GM06990 (cell line): ENCODE measurements at regions not wholly inside any gene's neighbourhood (a gene's known extent, or its start where the extent isn't known, plus 50 kb on each side); places are given as distances from the start of the nearest gene placed in this dataset.

Source experiments
- DNase-seq: peaks from one replicate; pipeline ENCODE4 v3.0.0-alpha.2; 2011; ENCODE audit not compliant: insufficient read length; ENCODE audit errors: extremely low read depth
- H3K27me3 ChIP-seq: replicated peaks from 2 replicates; pipeline ENCODE4 v1.6.0; 2011; ENCODE audit warnings: low read length; ENCODE audit not compliant: control insufficient read depth, insufficient read depth
- H3K36me3 ChIP-seq: 2 replicates; pipeline ENCODE4 v1.5.1; 2011; ENCODE audit warnings: low read length; ENCODE audit not compliant: control insufficient read depth, insufficient read depth
- H3K4me3 ChIP-seq: replicated peaks from 2 replicates; pipeline ENCODE4 v1.5.1; 2011; ENCODE audit warnings: low read depth, mild to moderate bottlenecking, control low read depth, low read length
- TF ChIP-seq, protein P1 (sequence below): IDR thresholded peaks from 2 replicates; pipeline ENCODE4 v1.5.1; 2011; ENCODE audit warnings: low read length, control low read depth, mild to moderate bottlenecking, inconsistent platforms; ENCODE audit not compliant: insufficient read depth, poor library complexity, severe bottlenecking

GRCh38 chr15:31243895-31244294 is 82.7 kb upstream of the KLF13 start:
- Histone ChIP-seq H3K27me3 (no peaks in the 10 kb centered on the region), H3K4me3 (no peak overlapping the region), H3K36me3 (no peaks in the 10 kb centered on the region)
- DNase-seq = no peak
- TF ChIP-seq, protein P1, sequence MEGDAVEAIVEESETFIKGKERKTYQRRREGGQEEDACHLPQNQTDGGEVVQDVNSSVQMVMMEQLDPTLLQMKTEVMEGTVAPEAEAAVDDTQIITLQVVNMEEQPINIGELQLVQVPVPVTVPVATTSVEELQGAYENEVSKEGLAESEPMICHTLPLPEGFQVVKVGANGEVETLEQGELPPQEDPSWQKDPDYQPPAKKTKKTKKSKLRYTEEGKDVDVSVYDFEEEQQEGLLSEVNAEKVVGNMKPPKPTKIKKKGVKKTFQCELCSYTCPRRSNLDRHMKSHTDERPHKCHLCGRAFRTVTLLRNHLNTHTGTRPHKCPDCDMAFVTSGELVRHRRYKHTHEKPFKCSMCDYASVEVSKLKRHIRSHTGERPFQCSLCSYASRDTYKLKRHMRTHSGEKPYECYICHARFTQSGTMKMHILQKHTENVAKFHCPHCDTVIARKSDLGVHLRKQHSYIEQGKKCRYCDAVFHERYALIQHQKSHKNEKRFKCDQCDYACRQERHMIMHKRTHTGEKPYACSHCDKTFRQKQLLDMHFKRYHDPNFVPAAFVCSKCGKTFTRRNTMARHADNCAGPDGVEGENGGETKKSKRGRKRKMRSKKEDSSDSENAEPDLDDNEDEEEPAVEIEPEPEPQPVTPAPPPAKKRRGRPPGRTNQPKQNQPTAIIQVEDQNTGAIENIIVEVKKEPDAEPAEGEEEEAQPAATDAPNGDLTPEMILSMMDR = no peak

GRCh38 chr15:31245135-31245689 is 81.4 kb upstream of the KLF13 start:
- Histone ChIP-seq H3K4me3 (no peak overlapping the region), H3K27me3 (no peaks in the 10 kb centered on the region), H3K36me3 (no peaks in the 10 kb centered on the region)
- no peak for DNase-seq
- TF ChIP-seq, protein P1 = no peak

GRCh38 chr15:31245756-31246155 is 80.9 kb upstream of the KLF13 start:
- Histone ChIP-seq H3K27me3 (no peaks in the 10 kb centered on the region), H3K36me3 (no peaks in the 10 kb centered on the region), H3K4me3 (no peak overlapping the region)
- TF ChIP-seq, protein P1 = no peak
- DNase-seq = no peak

DNA sequence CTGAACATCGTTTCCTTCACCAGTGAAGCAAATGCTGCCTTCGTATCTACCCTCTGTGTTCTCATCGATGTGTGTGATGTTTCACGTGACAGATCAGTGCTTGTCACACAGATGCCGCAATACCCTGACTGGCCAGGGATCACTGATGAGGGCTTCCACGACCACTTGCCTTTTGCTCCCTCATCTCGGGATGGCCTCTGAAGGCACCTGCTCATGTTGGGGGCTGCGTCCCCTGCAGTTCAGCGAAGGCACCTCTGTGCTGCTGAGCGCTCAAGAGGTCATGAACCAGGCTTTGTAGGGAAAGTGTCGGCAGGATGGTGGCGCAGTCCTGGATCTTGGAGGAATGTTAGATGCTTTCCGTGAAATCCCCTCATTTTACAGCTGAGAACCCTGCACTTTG is 79.2 kb upstream of the KLF13 start:
- H3K4me3 ChIP-seq = no peak overlapping the region
- DNase-seq = no peak
- TF ChIP-seq, protein P1 = no peak
- no peaks in the 10 kb centered on the region for H3K36me3 ChIP-seq
- no peaks in the 10 kb centered on the region for H3K27me3 ChIP-seq

DNA sequence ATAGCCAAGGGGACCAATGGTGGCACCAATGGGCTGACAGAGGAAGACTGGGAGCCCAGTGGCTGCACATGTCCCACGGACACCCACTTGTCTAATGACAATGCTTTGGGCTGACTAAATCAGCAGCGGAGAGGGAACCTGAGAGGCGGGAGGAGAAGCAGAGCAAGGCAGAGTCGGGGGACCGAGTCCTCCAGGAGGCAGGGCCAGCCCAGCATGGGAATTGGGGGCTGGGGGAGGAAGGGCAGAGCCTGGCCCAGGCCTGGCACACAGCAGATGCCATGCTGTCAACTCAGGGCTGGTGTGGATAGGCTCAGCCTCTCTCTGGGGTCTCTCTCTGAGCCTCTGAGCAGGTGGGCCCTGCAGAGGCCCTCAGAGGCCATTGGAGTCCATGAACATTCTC is 78.4 kb upstream of the KLF13 start:
- no peak overlapping the region for H3K4me3 ChIP-seq
- no peaks in the 10 kb centered on the region for H3K36me3 ChIP-seq
- TF ChIP-seq, protein P1 = no peak
- no peaks in the 10 kb centered on the region for H3K27me3 ChIP-seq
- DNase-seq = no peak

- no peaks in the 10 kb centered on the region for H3K27me3 ChIP-seq
- no peak for DNase-seq
- no peaks in the 10 kb centered on the region for H3K36me3 ChIP-seq
- TF ChIP-seq, protein P1 = no peak
- no peak overlapping the region for H3K4me3 ChIP-seq
Measured at GRCh38 chr15:31248951-31249350, 77.7 kb upstream of the KLF13 start.
